Activated CD4-positive, alpha-beta T cell treated with anti-CD3 and anti-CD28 coated beads, Interleukin-2, Interleukin-4, amounts not matched to agents 100 ng/mL and 50 ng/mL, durations not matched to agents 16 hours and 8 hours (primary cell): ENCODE measurements at regions not wholly inside any gene's neighbourhood (a gene's known extent, or its start where the extent isn't known, plus 50 kb on each side); places are given as distances from the start of the nearest gene placed in this dataset.

ENCODE experiments used
- DNase-seq: peaks from one replicate; pipeline ENCODE4 v3.0.0-alpha.2; 2020; ENCODE audit warnings: low spot score

GRCh38 chr10:29397221-29397620 is 108.4 kb downstream of the LYZL1 start:
- DNase-seq, result no peak

GRCh38 chr10:29403208-29403607 is 114.3 kb downstream of the LYZL1 start:
- DNase-seq, result no peak

GRCh38 chr10:29407280-29407858 is 118.5 kb downstream of the LYZL1 start:
- no peak for DNase-seq
